ENCODE measurements at regions not wholly inside any gene's neighbourhood (a gene's known extent, or its start where the extent isn't known, plus 50 kb on each side); places are given as distances from the start of the nearest gene placed in this dataset.

- Histone ChIP-seq H2AFZ (ENCODE audit: low read length) (no peak overlapping the region), H3K36me3 (ENCODE audit: control insufficient read depth in 2 of 4, insufficient read depth in 4 of 4, low read length in 3 of 4) (no peaks in the 10 kb centered on the region), H3K4me1 (replicated peaks in 1 of 4; ENCODE audit: control insufficient read depth in 3 of 4, insufficient read depth in 4 of 4, low read length in 3 of 4) (peaks cover 2 to 12% (median 8%) of the 10 kb centered on the region in 4 experiments; a peak in 5 of 7 replicates), H2BK15ac (ENCODE audit: low read length) (no peak overlapping the region), H3K27me3 (replicated peaks in 1 of 4; ENCODE audit: control insufficient read depth in 3 of 4, extremely low read depth in 1 of 4, insufficient read depth in 3 of 4, low read length in 3 of 4) (peaks cover 0 to 3% (median 0%) of the 10 kb centered on the region in 4 experiments; a peak in 2 of 7 replicates), H3K14ac (ENCODE audit: insufficient read length) (no peak overlapping the region), H2BK20ac (ENCODE audit: low read length) (peak overlapping the region; percentile 1; the same call in 1 of the 2 replicates), H2AK5ac (ENCODE audit: low read depth, low read length) (0 out of 2 replicates have a peak overlapping the region, but pooled peaks have one; percentile 82), H2BK120ac (replicated peaks; ENCODE audit: low read depth, low read length) (no peak overlapping the region), H4K5ac (ENCODE audit: insufficient read length, low read depth, low read length) (no peak overlapping the region), H3K23ac (ENCODE audit: insufficient read length) (no peak overlapping the region), H4K91ac (replicated peaks; ENCODE audit: insufficient read length, low read length) (no peak overlapping the region), H3K4ac (replicated peaks; ENCODE audit: insufficient read length, low read depth, low read length) (no peak overlapping the region), H2BK5ac (ENCODE audit: low read depth, low read length) (no peak overlapping the region), H3K4me3 (ENCODE audit: extremely low read depth in 1 of 4, insufficient read depth in 2 of 4, low read depth in 3 of 4, low read length in 4 of 4) (no peak overlapping the region), H3K4me2 (ENCODE audit: insufficient read depth in 1 of 2, low read depth in 2 of 2, low read length in 2 of 2) (no peak overlapping the region), H3K56ac (replicated peaks; ENCODE audit: insufficient read length, low read depth, low read length) (no peak overlapping the region), H3K23me2 (ENCODE audit: low read depth, low read length) (peaks cover 3% of the 10 kb centered on the region; the same call in 1 of the 2 replicates), H3K79me1 (ENCODE audit: low read depth, low read length) (no peaks in the 10 kb centered on the region), H2BK12ac (ENCODE audit: low read depth, low read length) (0 out of 2 replicates have a peak overlapping the region, but pooled peaks have one; percentile 69), H3K9me3 (ENCODE audit: insufficient read depth in 2 of 2, low read depth in 1 of 2, low read length in 1 of 2) (no peaks in the 10 kb centered on the region), H4K8ac (ENCODE audit: extremely low read depth, insufficient read depth, low read length) (no peak overlapping the region), H3K79me2 (ENCODE audit: control insufficient read depth in 1 of 2, insufficient read depth in 2 of 2, low read length in 2 of 2) (no peaks in the 10 kb centered on the region), H4K20me1 (replicated peaks in 1 of 2; ENCODE audit: control insufficient read depth in 1 of 2, insufficient read depth in 2 of 2, low read length in 2 of 2) (peaks cover 0 to 2% of the 10 kb centered on the region in 2 experiments), H3K18ac (ENCODE audit: extremely low read depth, low read length) (no peak overlapping the region), H3K27ac (ENCODE audit: low read depth, low read length) (no peak overlapping the region), H3K9ac (replicated peaks in 1 of 4; ENCODE audit: extremely low read depth in 1 of 4, low read depth in 3 of 4, low read length in 3 of 4) (no peak overlapping the region)
- FAIRE-seq (no peak), DNase-seq (ENCODE audit: low read depth in 1 of 2, low spot score in 2 of 2) (no peak)
- ChIA-PET POLR2A (ENCODE audit: partially characterized antibody) (no interaction called here), CTCF (ENCODE audit: partially characterized antibody) (interaction anchor here (2.2 kb wide), 1 partner anchor 10 kb away, joined by 6 read pairs; no protein-coding TSS in a partner anchor)
- WGBS, 2 experiments (ENCODE audit: extremely low coverage in 1 of 2, insufficient coverage in 1 of 2, insufficient read length in 1 of 2, insufficient replicate concordance in 2 of 2, low coverage in 1 of 2, low lambda C conversion rate in 2 of 2, missing lambda C conversion rate in 1 of 2): 94 to 100% methylated on average over 2 to 6 of the region's 6 CpGs
- TF ChIP-seq RBBP5 (IDR thresholded peaks at IDR 0.05; ENCODE audit: borderline replicate concordance, low read depth, low read length): no peak
- TF ChIP-seq RXRA (IDR thresholded peaks at IDR 0.05; ENCODE audit: insufficient read depth, low read depth, low read length): no peak
- TF ChIP-seq NANOG (IDR thresholded peaks at IDR 0.05; ENCODE audit: insufficient read depth, low read depth, low read length, poor library complexity, severe bottlenecking): no peak
- no peak for TF ChIP-seq CTCF (IDR thresholded peaks at IDR 0.05; ENCODE audit: control extremely low read depth in 1 of 3, insufficient read depth in 1 of 3, low read depth in 1 of 3, low read length in 3 of 3)
- TF ChIP-seq RNF2 (IDR thresholded peaks at IDR 0.05; ENCODE audit: borderline replicate concordance, low read depth, low read length, missing control alignments, poor library complexity, severe bottlenecking): no peak
- TF ChIP-seq POLR2AphosphoS5 (IDR thresholded peaks at IDR 0.05; ENCODE audit: low read depth, low read length): no peak
- TF ChIP-seq FOSL1 (IDR thresholded peaks at IDR 0.05; ENCODE audit: insufficient read depth, low read depth, low read length): no peak
- TF ChIP-seq SIN3A (conservative IDR thresholded peaks at IDR 0.05 in 1 of 2, IDR thresholded peaks at IDR 0.05 in 1 of 2; ENCODE audit: low read depth in 1 of 2, low read length in 2 of 2): no peak
- TF ChIP-seq CREB1 (IDR thresholded peaks at IDR 0.05): no peak
- TF ChIP-seq EGR1 (IDR thresholded peaks at IDR 0.05; ENCODE audit: borderline replicate concordance, low read depth, low read length): no peak
- TF ChIP-seq BRCA1 (IDR thresholded peaks at IDR 0.05; ENCODE audit: low read depth, low read length): no peak
Observed at GRCh38 chr7:47036909-47037308, 545.0 kb downstream of the TNS3 start.

Measured in H1 (cell line).